Hypothalamus (tissue), 51 donors: ENCODE measurements at regions not wholly inside any gene's neighbourhood (a gene's known extent, or its start where the extent isn't known, plus 50 kb on each side); places are given as distances from the start of the nearest gene placed in this dataset.
"Not testable (repeated sequence)": the region's sequence is repeated elsewhere in the genome, so short reads cannot be mapped to it uniquely, and the experiment has no call there.

Experiments used
- DNase-seq, 51 donors: peaks; one replicate each; lab custom pipeline; 2025; lab: John Stamatoyannopoulos, UW

DNA sequence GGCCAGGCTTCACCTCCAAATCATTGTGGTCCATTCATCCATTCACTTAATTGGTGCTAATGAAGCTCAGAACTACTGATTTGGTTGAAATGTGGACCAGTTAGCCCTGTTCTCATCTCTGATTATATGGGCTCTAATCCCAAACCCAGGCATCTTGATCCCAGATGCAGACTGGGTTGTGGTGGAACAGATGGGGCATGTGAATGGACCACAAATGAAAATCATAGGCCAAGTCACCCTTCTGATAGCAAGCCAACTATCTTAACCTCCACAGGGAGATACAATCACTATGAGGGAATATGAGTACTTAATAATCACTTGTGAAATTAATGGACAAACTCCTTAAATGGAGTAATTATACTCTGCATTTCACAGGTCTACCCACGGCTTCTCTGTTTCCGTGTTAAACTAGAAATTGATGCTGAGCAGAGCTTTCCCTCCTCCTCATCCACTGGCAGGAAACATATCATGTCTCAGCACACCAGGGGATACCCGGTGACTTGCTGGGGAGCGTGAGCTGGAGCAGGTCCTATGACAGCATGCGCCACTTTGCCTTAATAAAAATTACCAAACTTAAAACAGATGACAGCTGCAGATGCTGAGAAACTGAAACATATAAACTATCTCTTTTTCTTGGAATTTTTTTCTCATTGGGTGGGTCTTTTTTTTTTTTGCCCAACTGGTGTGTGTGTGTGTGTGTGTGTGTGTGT is 108.8 kb upstream of the HEY2 start:
- DNase-seq = no peak

DNA sequence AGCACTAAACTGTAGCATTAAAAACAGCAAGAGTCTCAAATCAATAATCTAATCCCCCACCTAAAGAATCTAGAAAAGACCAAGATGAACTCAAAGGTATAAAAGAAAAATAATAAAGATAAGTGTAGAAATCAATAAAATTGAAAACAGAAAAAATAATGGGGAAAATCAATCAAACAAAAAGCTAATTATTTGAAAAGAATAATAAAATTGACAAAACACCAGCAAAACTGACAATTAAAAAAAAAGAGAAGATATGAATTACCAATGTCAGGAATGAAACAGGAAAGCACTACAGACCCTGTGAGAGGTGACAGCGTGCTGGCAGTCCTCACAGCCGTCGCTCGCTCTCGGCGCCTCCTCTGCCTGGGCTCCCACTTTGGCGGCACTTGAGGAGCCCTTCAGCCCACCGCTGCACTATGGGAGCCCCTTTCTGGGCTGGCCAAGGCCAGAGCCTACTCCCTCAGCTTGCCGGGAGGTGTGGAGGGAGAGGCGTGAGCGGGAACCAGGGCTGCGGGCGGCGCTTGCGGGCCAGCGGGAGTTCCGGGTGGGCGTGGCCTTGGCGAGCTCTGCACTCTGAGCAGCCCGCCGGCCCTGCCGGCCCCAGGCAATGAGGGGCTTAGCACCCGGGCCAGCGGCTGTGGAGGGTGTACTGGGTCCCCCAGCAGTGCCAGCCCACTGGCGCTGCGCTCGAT is 105.3 kb upstream of the HEY2 start:
- DNase-seq = not testable (repeated sequence)

DNA sequence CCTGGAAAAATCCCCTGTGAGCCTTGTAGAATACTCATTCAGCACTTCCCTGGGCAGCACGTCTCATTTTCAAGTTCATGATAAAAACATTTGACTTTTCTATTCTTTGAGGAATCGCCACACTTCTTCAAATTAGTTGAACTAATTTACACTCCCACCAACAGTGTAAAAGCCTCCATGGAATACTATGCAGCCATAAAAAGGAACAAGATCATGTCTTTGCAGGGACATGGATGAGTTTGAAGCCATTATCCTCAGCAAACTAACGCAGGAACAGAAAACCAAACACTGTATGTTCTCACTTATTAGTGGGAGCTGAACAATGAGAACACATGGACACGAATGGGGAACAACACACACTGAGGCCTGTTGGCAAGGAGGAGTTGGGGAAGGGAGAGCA is 102.0 kb upstream of the HEY2 start:
- no peak for DNase-seq

DNA sequence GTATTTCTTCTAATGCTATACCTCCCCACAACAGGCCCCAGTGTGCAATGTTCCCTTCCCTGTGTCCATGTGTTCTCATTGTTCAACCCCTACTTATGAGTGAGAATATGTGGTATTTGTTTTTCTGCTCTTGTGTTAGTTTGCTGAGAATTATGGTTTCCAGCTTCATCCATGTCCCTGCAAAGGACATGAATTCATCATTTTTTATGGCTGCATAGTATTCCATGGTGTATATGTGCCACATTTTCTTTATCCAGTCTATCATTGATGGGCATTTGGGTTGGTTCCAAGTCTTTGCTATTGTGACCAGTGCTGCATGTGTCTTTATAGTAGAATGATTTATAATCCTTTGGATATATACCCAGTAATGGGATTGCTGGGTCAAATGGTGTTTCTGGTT is 95.7 kb upstream of the HEY2 start:
- not testable (repeated sequence) for DNase-seq

DNA sequence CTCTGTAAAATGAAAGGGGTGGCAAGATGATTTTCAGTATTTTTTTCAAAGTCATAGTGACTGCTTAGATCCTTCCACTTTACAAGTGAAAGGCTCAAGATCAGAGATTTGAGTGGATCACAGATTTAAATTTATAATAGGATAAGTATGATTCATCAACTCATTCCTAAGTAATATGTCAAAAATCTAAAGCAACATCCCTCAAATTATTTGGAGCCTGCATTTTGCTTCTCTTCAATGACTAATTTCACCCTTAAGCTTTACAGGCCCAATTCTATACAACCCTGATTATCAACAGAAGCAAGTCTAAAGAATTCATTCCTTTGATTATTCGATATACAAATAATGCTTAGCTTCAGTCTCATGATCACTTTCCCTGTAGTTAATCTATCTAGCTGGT is 93.9 kb upstream of the HEY2 start:
- DNase-seq = no peak

DNA sequence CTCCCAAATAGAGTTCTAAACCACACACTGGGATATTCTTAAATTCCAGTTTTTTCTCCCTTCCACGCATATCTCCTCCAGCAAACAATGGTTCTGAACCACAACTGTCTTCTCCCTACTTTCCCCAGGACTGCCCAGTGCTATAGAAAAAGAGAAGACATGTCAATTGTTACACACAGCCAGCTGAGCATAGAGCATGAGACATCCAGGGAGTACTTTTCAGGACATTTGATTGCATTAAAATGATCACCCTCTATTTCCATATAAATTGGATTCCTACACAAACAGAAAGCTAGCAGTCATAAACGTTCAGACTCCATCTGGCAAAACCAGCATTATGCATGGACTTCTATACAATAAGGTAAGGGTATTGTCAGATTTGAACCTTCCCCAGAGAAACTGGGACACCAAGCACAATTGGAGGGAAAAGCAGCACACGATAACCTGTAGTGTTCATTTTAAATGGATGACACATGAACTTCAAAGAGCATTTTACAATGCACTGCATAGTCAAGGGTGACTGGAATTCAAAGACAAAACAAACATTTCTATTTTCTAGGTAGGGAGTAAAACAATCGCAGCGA is 93.1 kb upstream of the HEY2 start:
- DNase-seq = no peak

DNA sequence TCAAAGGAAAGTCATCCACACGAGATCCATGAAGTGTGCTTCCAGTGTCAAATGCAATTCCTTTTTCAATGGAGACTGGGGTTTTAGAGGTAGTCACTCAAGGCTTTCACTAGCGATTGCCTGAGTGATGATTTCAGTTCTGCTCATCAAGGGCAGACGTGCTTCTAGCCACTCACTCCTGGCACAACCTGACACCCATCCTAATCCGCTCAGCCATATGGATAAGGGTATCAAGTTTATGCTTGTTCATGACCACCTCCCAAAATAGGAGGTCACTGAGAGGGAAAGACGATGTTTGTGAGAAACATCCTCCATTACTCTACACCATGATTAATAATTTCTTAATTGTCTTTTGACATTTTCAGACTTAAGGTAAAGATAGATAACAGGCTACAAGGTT is 91.3 kb upstream of the HEY2 start:
- no peak for DNase-seq

DNA sequence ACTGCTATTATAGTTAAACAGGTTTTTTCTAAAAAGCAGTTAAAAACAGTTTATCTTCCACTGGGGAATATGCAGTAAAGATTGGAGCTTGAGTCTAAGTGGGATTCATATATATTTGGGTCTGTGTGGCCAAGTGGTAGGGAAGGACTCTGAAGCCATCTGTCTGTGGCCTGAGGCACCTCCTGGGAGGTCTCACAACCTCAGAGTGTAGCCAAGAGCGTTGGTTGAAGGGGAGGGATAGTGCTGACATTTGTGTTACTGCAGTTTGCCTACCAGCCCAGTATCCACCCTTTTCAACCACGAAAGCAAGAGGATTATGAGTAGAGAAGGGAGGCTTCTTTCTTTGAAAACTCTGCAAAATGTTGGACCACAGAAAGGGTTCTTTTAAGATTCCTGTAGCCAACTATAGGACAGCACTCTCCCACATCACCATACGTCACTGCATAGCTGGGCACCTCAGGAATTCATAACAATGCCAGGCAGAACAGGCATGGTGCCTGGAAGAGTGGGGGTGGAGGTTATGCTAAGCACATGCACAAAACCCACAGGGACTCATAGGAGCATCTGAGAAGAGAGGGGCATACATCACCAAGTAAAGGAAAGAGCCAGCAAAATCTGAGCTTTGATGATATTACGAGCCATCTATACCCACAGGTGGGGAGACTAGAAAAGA is 90.5 kb upstream of the HEY2 start:
- no peak for DNase-seq

DNA sequence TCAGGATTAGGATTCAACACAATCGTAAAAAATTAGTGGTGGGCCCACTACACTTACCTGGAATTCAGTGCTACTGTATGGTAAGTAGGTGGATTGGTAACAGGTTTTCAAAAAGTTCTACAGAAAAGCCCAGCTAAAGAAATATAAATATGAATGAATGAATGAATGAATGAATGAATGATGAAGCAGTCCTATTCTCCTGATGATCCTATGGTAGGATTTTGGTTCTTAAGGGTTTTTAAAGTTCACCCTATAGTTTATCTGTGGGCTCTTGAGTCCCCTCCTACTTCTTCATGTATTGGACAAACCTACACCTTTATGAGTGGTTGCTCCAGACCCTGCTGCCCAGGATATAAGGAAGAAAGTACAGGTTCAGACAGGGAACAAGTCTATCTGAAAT is 89.5 kb upstream of the HEY2 start:
- no peak for DNase-seq

DNA sequence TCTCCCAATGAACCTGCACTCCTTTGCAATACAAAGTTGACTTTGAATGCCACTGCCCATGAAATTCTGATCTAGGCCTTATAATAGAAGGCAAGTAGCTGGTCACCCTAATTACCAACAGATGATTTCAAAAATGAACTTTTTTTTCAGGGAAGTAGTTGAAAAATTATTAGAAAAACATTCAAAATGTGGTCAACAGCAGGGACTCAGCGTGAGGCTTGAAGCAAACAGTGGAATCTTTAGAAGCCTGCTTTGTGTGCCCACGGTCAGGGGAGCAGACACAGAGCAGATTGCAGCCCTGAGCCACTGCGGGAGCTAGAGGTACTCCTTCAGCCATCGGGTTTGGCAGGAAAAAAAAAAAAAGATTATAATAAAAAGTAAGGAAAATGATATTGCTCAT is 87.1 kb upstream of the HEY2 start:
- DNase-seq = no peak

DNA sequence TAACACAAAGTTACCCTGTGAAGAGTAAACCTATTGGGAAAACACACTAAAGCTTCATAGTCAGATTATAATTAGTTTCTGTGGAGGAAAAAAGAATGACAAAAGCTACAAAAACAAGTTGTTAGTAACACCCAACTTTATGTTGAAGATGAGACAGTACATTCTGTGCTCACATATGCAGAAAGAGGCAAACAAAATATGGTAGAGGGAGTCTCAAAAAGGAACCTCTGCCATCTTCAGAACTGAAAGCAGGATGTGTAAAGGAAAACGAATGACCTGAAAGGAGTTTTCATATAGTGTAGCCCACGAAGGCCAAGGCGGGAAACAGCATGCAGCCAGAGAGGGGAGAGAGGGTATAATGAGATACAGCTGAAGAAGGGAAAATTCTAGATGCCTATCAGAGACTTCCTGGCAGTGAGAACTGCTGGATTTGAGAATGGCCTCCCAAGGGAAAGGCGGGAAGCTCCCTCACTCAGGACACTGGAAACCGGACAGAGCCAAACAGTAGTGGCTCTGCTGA is 84.1 kb upstream of the HEY2 start:
- DNase-seq = no peak

DNA sequence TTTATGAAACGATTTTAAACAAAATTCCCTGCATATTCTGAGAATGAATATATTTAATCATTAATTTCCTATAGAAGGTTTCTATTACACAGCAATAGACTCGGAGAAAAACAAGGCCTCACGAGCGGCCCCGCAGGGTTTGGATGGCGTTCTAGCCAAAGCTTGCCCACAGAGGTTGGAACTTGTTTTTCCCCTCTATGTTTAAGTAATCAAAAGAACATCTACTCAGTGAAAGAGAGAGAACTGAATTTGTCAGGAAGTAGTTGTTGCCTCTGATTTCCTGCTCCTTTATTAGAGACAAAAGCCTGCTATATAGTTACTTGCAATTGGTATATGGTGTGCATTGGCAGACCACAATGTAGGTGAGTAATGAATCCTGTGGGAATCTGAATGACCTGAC is 82.1 kb upstream of the HEY2 start:
- no peak for DNase-seq

DNA sequence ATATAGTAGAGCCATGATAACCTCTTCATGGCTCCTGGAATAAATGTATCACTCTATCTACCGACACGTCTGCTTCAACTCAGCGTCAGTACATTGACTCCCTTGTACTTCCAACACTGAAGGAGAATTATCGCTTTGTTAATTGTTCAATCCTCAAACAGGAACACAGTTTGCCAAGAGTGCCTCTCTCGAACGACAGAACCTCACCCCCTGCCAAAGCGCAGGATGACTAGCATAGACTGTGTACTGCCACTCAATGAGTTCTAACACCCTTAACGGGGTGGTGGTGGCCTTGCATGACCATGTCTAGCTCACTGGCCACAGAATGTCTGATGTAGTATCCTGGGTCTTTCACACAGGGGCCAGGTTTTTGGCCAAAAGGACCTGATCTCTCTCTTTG is 81.4 kb upstream of the HEY2 start:
- peak in 19 of 51 donors; percentile 4 to 45 (median 23) for DNase-seq

DNA sequence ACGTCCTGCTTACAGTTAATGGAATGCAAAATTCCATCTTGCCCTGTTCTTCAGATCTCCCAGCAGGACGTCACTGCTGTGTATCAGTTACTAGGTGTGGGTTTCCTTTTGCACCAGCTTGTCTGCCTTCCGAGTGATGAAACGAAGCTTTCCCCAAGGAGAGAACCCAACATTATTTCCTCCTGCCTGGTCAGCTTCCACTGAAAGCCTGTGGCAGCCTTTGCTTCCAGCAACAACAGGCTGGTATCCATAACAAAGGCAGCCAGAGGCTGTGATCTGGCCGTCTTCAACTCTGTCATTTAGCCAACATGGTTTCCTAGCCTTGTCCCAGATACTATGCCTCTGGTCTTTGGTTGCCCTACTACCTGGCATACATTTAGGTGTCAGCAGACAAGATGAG is 78.9 kb upstream of the HEY2 start:
- peak in 5 of 51 donors; percentile 1 to 19 (median 3) for DNase-seq

DNA sequence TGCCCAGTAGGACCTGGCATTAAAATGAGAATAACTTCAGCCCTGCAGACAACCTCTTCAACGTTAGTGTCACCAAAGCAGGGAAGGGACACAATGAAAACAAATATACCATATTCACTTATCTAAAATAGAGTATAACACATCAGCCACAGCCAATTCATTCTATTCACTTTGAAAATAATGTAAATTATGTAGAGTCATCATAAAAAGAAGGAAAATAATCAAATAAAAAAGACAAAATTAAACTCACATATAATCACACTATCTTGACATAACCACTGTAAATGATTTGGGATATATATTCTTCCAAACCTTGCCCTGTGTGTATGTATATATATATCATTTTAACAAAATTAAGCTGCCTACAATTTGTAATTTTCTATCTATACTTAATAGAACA is 78.1 kb upstream of the HEY2 start:
- DNase-seq = no peak

DNA sequence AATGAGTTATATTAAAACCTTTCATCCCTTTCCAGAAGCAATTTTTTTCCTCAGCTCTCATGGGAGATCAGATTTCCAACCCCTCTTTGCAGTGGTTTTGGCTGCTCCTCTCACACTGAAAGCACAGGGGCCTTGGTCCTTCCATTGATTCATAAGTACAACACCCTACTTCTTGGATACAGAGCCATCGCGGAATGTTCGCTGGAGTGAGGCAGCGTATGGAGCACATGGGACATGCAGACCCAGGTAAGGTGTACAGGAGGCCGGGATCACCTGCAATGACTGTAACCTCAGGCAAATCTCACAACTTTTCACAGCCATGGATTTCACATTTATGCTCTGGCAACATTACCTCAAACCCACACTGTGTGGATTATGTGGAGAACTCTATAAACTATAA is 75.2 kb upstream of the HEY2 start:
- no peak for DNase-seq

DNA sequence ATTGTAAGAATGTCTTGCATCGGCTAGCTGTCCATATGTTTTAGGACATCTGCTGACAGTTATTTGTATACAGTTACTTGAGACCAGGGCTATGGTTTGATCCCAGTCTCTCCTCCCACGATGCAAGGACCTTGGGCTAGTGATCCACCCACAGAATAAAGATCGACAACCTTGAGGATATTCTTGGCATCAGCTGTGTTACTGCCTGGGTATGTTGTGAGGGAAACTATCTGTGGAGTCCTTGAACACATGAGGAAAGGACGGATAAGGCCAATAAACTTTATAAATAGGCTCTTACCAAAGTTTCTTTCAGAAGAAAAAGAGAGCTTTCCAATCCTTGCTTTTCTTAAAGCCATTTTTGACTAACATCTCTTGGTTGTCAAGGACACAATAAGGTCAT is 70.8 kb upstream of the HEY2 start:
- DNase-seq = no peak

DNA sequence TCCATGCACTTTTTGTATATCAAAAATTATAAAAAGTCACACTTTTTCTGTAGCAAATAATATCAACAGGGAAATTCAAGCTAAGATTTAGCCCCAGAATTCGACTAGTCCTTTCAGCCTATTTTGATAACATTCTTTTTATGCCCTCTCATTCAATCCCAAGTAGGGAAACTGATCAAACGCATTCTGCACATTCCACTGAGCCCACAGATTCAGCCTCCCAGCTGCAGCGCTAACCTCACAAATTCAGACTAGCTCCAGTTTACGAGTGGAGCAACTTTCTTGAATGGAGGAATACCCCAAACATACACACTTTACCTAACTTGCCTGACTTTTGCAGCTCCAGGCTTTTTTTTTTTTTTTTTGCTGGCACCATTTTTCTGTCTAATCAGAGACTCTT is 70.3 kb upstream of the HEY2 start:
- DNase-seq = no peak

DNA sequence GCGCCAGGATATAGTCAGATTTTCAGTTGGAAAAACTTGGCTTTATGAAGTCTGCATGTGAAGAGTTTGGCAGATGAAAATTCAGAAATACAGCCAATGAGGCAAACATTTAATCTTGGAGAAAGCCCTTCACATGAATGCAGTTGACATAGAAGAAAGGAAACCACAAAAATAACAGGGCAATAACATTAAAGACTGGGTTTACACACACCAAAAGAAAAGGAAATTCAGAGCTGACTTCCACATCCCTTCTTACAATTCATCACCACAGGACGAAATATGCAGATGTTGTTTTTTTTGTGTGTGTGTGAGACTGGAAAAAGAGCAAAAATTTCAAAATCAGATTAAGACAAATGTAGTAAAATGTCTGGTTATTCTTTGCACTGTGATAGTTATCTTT is 69.8 kb upstream of the HEY2 start:
- no peak for DNase-seq

DNA sequence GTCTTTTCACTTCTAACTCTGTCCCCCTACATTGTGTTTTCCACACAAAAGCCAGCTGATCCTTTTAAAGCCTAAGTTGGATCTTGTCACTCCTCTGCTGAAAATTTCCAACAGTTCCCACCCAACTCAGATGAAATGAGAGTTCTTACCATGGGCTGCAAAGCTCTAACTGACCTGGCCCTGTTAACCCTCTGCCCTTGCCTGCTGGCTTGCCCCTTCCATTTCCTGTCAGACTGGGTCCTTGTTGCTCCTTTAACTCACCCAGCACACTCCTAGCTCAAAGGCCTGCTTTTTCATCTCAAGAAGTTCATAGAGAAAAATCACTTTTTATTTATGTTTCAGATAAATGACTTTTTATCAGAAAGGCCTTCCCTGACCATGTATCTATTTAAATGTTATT is 66.5 kb upstream of the HEY2 start:
- DNase-seq = no peak

DNA sequence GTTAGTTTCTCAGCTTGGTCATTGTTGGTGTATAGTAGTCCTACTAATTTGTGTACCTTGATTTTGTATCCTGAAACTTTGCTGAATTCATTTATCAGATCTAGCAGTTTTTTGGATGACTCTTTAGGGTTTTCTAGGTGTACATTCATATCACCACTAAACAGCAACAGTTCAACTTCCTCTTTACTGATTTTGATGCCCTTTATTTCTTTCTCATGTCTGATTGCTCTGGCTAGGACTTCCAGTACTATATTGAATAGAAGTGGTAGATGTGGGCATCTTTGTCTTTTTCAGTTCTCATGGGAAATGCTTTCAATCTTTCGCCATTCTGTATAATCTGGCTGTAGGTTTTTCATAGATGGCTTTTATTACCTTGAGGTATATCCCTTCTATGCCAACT is 61.3 kb upstream of the HEY2 start:
- DNase-seq = no peak

DNA sequence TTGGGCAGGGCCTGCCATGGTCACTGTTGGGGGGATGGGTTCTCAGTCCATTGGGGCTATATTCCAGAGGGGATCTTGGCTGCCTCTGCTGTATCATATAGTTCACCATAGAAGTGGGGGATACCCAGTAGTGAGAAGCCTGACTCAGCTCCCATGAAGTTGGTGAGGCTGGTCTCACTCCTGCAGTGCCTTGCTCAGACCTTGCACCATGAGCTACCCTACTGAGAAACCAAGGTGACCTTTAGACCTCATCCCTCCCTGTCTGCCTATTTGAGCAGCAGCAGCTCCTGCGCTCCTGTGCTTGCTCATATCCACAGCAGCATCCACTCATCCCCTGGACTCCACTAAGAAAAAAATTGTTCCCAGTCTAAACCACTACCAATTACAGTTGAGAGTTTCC is 56.0 kb upstream of the HEY2 start:
- DNase-seq = no peak
